ENCODE measurements at regions not wholly inside any gene's neighbourhood (a gene's known extent, or its start where the extent isn't known, plus 50 kb on each side); places are given as distances from the start of the nearest gene placed in this dataset.

DNA sequence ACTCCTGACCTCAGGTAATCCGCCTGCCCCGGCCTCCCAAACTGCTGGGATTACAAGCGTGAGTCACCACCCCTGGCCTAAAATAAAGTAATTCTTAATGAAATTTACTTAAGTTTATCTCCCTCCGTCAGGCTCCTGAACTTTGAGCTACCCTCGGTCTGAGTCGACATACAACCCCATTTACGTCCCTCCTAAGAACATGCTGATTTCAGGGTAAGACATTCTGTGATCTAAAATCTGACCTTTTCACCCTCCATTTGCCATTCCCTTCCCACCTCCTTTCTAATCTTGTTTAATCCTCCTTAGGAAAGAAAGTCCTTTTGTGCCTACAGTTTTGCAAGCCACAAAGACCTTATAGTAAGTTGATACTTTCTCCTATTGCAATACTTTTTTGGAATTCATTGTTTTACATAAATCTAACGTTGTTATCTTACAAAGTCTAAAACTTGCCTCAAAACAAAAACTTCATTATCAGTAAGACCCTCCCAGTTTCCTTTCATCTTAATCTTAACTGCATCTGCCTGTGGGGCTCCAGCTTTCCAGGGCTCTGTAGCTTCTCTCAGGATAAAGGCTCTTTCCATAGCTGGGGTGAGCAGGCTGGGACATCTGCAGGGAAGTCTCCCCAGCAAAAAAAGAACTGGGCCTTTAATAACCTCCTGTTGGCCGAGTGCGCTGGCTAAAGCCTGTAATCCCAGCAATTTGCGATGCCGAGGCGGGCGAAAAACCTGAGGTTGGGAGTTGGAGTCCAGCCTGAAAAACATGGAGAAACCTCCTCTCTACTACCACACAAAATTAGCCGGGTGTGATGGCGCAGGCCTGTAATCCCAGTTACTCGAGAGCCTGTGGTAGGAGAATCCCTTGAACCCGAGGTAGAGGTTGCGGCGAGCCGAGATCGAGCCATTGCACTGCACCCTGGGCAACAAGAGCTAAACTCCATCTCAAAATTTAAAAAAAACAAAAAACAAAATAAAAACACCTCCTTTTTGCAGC lies 143.1 kb downstream of the ZNF737 start:
- no peak for DNase-seq (ENCODE audit: low read depth in 1 of 2, low spot score in 1 of 2)
- TF ChIP-seq GABPA (IDR thresholded peaks at IDR 0.05; ENCODE audit: low read depth) (no peak), SPI1 (IDR thresholded peaks at IDR 0.05; ENCODE audit: borderline replicate concordance, low read depth) (no peak), POLR2AphosphoS5 (IDR thresholded peaks at IDR 0.05; ENCODE audit: low read depth) (no peak)
- TF ChIP-seq, protein P1, sequence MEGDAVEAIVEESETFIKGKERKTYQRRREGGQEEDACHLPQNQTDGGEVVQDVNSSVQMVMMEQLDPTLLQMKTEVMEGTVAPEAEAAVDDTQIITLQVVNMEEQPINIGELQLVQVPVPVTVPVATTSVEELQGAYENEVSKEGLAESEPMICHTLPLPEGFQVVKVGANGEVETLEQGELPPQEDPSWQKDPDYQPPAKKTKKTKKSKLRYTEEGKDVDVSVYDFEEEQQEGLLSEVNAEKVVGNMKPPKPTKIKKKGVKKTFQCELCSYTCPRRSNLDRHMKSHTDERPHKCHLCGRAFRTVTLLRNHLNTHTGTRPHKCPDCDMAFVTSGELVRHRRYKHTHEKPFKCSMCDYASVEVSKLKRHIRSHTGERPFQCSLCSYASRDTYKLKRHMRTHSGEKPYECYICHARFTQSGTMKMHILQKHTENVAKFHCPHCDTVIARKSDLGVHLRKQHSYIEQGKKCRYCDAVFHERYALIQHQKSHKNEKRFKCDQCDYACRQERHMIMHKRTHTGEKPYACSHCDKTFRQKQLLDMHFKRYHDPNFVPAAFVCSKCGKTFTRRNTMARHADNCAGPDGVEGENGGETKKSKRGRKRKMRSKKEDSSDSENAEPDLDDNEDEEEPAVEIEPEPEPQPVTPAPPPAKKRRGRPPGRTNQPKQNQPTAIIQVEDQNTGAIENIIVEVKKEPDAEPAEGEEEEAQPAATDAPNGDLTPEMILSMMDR (IDR thresholded peaks at IDR 0.05; ENCODE audit: insufficient read depth, low read length), result no peak
- TF ChIP-seq, protein P2, sequence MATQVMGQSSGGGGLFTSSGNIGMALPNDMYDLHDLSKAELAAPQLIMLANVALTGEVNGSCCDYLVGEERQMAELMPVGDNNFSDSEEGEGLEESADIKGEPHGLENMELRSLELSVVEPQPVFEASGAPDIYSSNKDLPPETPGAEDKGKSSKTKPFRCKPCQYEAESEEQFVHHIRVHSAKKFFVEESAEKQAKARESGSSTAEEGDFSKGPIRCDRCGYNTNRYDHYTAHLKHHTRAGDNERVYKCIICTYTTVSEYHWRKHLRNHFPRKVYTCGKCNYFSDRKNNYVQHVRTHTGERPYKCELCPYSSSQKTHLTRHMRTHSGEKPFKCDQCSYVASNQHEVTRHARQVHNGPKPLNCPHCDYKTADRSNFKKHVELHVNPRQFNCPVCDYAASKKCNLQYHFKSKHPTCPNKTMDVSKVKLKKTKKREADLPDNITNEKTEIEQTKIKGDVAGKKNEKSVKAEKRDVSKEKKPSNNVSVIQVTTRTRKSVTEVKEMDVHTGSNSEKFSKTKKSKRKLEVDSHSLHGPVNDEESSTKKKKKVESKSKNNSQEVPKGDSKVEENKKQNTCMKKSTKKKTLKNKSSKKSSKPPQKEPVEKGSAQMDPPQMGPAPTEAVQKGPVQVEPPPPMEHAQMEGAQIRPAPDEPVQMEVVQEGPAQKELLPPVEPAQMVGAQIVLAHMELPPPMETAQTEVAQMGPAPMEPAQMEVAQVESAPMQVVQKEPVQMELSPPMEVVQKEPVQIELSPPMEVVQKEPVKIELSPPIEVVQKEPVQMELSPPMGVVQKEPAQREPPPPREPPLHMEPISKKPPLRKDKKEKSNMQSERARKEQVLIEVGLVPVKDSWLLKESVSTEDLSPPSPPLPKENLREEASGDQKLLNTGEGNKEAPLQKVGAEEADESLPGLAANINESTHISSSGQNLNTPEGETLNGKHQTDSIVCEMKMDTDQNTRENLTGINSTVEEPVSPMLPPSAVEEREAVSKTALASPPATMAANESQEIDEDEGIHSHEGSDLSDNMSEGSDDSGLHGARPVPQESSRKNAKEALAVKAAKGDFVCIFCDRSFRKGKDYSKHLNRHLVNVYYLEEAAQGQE (IDR thresholded peaks at IDR 0.05; ENCODE audit: insufficient replicate concordance, low read depth), result no peak
- Histone ChIP-seq H3K27ac (replicated peaks) (no peak overlapping the region), H3K27me3 (ENCODE audit: insufficient read depth, poor library complexity, severe bottlenecking) (no peaks in the 10 kb centered on the region), H3K4me3 (replicated peaks; ENCODE audit: insufficient read depth, low read length) (no peak overlapping the region)

DNA sequence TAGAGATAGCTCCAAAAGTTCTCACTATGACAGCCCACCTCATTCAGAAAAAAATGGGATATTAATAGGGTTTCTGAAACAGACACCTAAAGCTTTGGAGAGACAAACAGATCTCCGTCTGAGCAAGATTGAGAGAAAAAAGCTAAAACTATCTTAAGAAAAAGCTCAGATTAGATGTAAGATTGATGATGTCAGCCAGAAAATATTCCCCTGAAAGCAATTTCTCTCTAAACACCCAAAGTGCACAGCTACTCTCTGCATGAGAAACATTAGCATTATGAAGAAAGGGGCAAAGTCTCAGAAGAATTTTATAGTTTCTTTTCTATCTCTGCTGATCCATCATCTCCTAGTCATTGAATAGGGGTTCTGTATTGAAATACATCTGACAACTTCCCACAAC lies 148.9 kb downstream of the ZNF737 start:
- no peak for TF ChIP-seq GABPA (IDR thresholded peaks at IDR 0.05; ENCODE audit: low read depth)
- TF ChIP-seq POLR2AphosphoS5 (IDR thresholded peaks at IDR 0.05; ENCODE audit: low read depth), result no peak
- TF ChIP-seq, protein P2 (IDR thresholded peaks at IDR 0.05; ENCODE audit: insufficient replicate concordance, low read depth), result no peak
- no peak for TF ChIP-seq SPI1 (IDR thresholded peaks at IDR 0.05; ENCODE audit: borderline replicate concordance, low read depth)
- DNase-seq (ENCODE audit: low read depth in 1 of 2, low spot score in 1 of 2), result no peak
- Histone ChIP-seq H3K27me3 (ENCODE audit: insufficient read depth, poor library complexity, severe bottlenecking) (no peaks in the 10 kb centered on the region), H3K27ac (replicated peaks) (no peak overlapping the region), H3K4me3 (replicated peaks; ENCODE audit: insufficient read depth, low read length) (no peak overlapping the region)

DNA sequence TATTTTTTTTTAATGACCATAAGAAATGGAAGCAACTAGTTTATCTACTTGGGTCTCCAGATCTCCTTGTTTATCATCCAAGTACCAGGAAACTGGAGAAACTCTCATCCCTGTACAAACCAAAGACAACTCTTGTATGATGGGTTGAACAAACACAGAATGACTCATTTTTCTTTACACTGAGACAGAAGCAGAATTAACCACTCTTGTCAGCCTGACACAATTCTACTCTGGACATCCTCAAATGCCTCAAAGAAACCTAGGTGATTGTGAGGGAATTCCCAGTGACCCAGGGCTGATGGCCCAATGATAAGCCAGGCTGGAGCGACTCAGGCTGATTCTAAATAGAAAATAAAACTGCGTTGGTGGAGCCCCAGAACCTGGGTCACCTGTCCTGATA lies 151.5 kb downstream of the ZNF737 start:
- TF ChIP-seq POLR2AphosphoS5 (IDR thresholded peaks at IDR 0.05; ENCODE audit: low read depth) (no peak), GABPA (IDR thresholded peaks at IDR 0.05; ENCODE audit: low read depth) (no peak), SPI1 (IDR thresholded peaks at IDR 0.05; ENCODE audit: borderline replicate concordance, low read depth) (no peak)
- TF ChIP-seq, protein P1 (IDR thresholded peaks at IDR 0.05; ENCODE audit: insufficient read depth, low read length), result no peak
- TF ChIP-seq, protein P2 (IDR thresholded peaks at IDR 0.05; ENCODE audit: insufficient replicate concordance, low read depth), result no peak
- Histone ChIP-seq H3K4me3 (replicated peaks; ENCODE audit: insufficient read depth, low read length) (no peak overlapping the region), H3K27me3 (ENCODE audit: insufficient read depth, poor library complexity, severe bottlenecking) (no peaks in the 10 kb centered on the region), H3K27ac (replicated peaks) (no peak overlapping the region)
- DNase-seq (ENCODE audit: low read depth in 1 of 2, low spot score in 1 of 2), result no peak

Data from HL-60 (cell line).